GM23248 (cell line): ENCODE measurements at regions not wholly inside any gene's neighbourhood (a gene's known extent, or its start where the extent isn't known, plus 50 kb on each side); places are given as distances from the start of the nearest gene placed in this dataset.

Experiments
- EZH2 ChIP-seq: fragments of 200-600 bp; sonication (generic); IDR thresholded peaks from 2 replicates; pipeline ENCODE4 v1.6.1; 2018; ENCODE audit warnings: antibody characterized with exemption, mild to moderate bottlenecking; ENCODE audit not compliant: insufficient read depth, poor library complexity, severe bottlenecking
- EZH2phosphoT487 ChIP-seq: fragments of 200-600 bp; sonication (generic); IDR thresholded peaks from 2 replicates; pipeline ENCODE4 v1.6.1; 2018; ENCODE audit warnings: antibody characterized with exemption, moderate library complexity, mild to moderate bottlenecking, low read depth; ENCODE audit not compliant: insufficient read depth

GRCh38 chr7:19991936-19992335 lies 218.5 kb upstream of the TMEM196 start:
- TF ChIP-seq EZH2phosphoT487 (no peak), EZH2 (no peak)
